A673 (cell line): ENCODE measurements at regions not wholly inside any gene's neighbourhood (a gene's known extent, or its start where the extent isn't known, plus 50 kb on each side); places are given as distances from the start of the nearest gene placed in this dataset.

Experiments used
- CTCF ChIP-seq: fragments of 300-800, 200-600 bp; sonication (generic); conservative IDR thresholded peaks from 2 replicates; pipeline ENCODE4 v1.5.1; 2017; ENCODE audit warnings: low read depth, mild to moderate bottlenecking, antibody characterized with exemption, low read length, moderate library complexity, mixed read lengths
- EZH2 ChIP-seq: fragments of 200-600 bp; sonication (generic); IDR thresholded peaks from 2 replicates; pipeline ENCODE4 v1.6.1; 2017; ENCODE audit warnings: borderline replicate concordance, low read depth, mild to moderate bottlenecking, mixed read lengths, antibody characterized with exemption, low read length; ENCODE audit not compliant: poor library complexity, severe bottlenecking

GRCh38 chr2:223545406-223545805 is 56.8 kb downstream of the SCG2 start:
- no peak for TF ChIP-seq CTCF
- TF ChIP-seq EZH2: no peak
